H1 (cell line): ENCODE measurements at regions not wholly inside any gene's neighbourhood (a gene's known extent, or its start where the extent isn't known, plus 50 kb on each side); places are given as distances from the start of the nearest gene placed in this dataset.

Source experiments
- HDAC2 ChIP-seq, 2 experiments: fragments of 300-600 bp in 1 of 2; sonication (generic) in 1 of 2; IDR thresholded peaks; 2 replicates each; pipeline ENCODE4 v1.6.1; 2011 to 2012; ENCODE audit warnings: low read depth in 2 of 2, low read length in 2 of 2, mild to moderate bottlenecking in 2 of 2, moderate library complexity in 2 of 2, borderline replicate concordance in 1 of 2, inconsistent platforms in 1 of 2
- MAFK ChIP-seq: IDR thresholded peaks from 2 replicates; pipeline ENCODE4 v1.6.1; 2012; ENCODE audit warnings: low read depth, mild to moderate bottlenecking, improper control_type of control experiment, low read length
- POLR2AphosphoS5 ChIP-seq: IDR thresholded peaks from 2 replicates; pipeline ENCODE4 v1.6.1; 2011; ENCODE audit warnings: low read depth, low read length
- RAD21 ChIP-seq, 2 experiments: IDR thresholded peaks in 1 of 2; conservative IDR thresholded peaks in 1 of 2; 2 replicates each; pipeline ENCODE4 v1.6.1; 2011; ENCODE audit warnings: low read depth in 2 of 2, low read length in 2 of 2, improper control_type of control experiment in 1 of 2, inconsistent platforms in 1 of 2, mild to moderate bottlenecking in 1 of 2, moderate library complexity in 1 of 2
- TF ChIP-seq, protein P1 (sequence below), 3 experiments: IDR thresholded peaks; 1 replicate in 2 of 3; 2 replicates in 1 of 3; pipeline versions ENCODE4 v1.5.1 to v1.6.1; 2011; ENCODE audit warnings: low read length in 3 of 3, mild to moderate bottlenecking in 3 of 3, inconsistent platforms in 2 of 3, low read depth in 1 of 3, moderate library complexity in 1 of 3; ENCODE audit not compliant: insufficient read depth in 1 of 3; ENCODE audit errors: control extremely low read depth in 1 of 3
- TF ChIP-seq, protein P2 (sequence below): IDR thresholded peaks from 2 replicates; pipeline ENCODE4 v1.6.1; 2012; ENCODE audit warnings: inconsistent platforms

DNA sequence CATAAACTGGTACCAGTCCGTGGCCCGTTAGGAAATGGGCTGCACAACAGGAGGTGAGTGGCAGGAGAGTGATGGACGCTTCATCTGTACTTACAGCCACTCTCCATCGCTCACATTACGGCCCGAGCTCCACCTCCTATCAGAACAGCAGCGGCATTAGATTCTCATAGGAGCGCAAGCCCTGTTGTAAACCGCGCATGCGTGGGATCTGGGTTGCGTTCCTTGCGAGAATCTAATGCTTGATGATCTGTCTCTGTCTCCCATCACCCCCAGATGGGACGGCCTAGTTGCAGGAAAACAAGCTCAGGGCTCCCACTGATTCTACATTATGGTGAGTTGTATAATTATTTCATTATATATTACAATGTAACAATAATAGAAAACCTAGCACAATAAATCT, 480.4 kb downstream of the CCDC171 start:
- TF ChIP-seq MAFK (no peak), HDAC2 (IDR thresholded peaks at IDR 0.05; ENCODE audit: borderline replicate concordance in 1 of 2, low read depth in 2 of 2, low read length in 2 of 2) (no peak), RAD21 (IDR thresholded peaks at IDR 0.05 in 1 of 2, conservative IDR thresholded peaks at IDR 0.05 in 1 of 2; ENCODE audit: low read depth in 2 of 2, low read length in 2 of 2) (no peak), POLR2AphosphoS5 (no peak)
- TF ChIP-seq, protein P1, sequence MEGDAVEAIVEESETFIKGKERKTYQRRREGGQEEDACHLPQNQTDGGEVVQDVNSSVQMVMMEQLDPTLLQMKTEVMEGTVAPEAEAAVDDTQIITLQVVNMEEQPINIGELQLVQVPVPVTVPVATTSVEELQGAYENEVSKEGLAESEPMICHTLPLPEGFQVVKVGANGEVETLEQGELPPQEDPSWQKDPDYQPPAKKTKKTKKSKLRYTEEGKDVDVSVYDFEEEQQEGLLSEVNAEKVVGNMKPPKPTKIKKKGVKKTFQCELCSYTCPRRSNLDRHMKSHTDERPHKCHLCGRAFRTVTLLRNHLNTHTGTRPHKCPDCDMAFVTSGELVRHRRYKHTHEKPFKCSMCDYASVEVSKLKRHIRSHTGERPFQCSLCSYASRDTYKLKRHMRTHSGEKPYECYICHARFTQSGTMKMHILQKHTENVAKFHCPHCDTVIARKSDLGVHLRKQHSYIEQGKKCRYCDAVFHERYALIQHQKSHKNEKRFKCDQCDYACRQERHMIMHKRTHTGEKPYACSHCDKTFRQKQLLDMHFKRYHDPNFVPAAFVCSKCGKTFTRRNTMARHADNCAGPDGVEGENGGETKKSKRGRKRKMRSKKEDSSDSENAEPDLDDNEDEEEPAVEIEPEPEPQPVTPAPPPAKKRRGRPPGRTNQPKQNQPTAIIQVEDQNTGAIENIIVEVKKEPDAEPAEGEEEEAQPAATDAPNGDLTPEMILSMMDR (IDR thresholded peaks at IDR 0.05; ENCODE audit: control extremely low read depth in 1 of 3, insufficient read depth in 1 of 3, low read depth in 1 of 3, low read length in 3 of 3): no peak
- TF ChIP-seq, protein P2, sequence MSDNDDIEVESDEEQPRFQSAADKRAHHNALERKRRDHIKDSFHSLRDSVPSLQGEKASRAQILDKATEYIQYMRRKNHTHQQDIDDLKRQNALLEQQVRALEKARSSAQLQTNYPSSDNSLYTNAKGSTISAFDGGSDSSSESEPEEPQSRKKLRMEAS: no peak
